HG02759 (cell line): ENCODE measurements at regions not wholly inside any gene's neighbourhood (a gene's known extent, or its start where the extent isn't known, plus 50 kb on each side); places are given as distances from the start of the nearest gene placed in this dataset.

Experiments
- ATAC-seq: cut with Tn5 transposase; IDR thresholded peaks from one replicate; pipeline ENCODE4 v1.9.1; 2021; ENCODE audit warnings: mild to moderate bottlenecking, moderate library complexity; ENCODE audit not compliant: unreplicated experiment

GRCh38 chr3:106642161-106642560 is 735.1 kb upstream of the CCDC54 start:
- ATAC-seq = no peak

- no peak for ATAC-seq
Observed at GRCh38 chr3:106643684-106644161, 733.5 kb upstream of the CCDC54 start.

GRCh38 chr3:106673926-106674569 is 703.2 kb upstream of the CCDC54 start:
- ATAC-seq = no peak

GRCh38 chr3:106675451-106675850 is 701.8 kb upstream of the CCDC54 start:
- ATAC-seq = no peak

- ATAC-seq = no peak
Observed at GRCh38 chr3:106678657-106679390, 698.4 kb upstream of the CCDC54 start.

- ATAC-seq = no peak
Observed at GRCh38 chr3:106683953-106684620, 693.2 kb upstream of the CCDC54 start.

- no peak for ATAC-seq
Observed at GRCh38 chr3:106685745-106686144, 691.5 kb upstream of the CCDC54 start.

- ATAC-seq = no peak
Observed at GRCh38 chr3:106687905-106688304, 689.3 kb upstream of the CCDC54 start.

- ATAC-seq = no peak
Observed at GRCh38 chr3:106688464-106688863, 688.8 kb upstream of the CCDC54 start.

GRCh38 chr3:106691476-106691875 is 685.8 kb upstream of the CCDC54 start:
- no peak for ATAC-seq

- ATAC-seq = no peak
Observed at GRCh38 chr3:106692624-106693023, 684.6 kb upstream of the CCDC54 start.

- ATAC-seq = no peak
Observed at GRCh38 chr3:106699122-106699521, 678.1 kb upstream of the CCDC54 start.

GRCh38 chr3:106700981-106701380 is 676.3 kb upstream of the CCDC54 start:
- no peak for ATAC-seq

- no peak for ATAC-seq
Observed at GRCh38 chr3:106703524-106703923, 673.7 kb upstream of the CCDC54 start.

GRCh38 chr3:106707347-106707746 is 669.9 kb upstream of the CCDC54 start:
- no peak for ATAC-seq

- no peak for ATAC-seq
Observed at GRCh38 chr3:106710596-106710995, 666.6 kb upstream of the CCDC54 start.

GRCh38 chr3:106711650-106712049 is 665.6 kb upstream of the CCDC54 start:
- no peak for ATAC-seq

- no peak for ATAC-seq
Observed at GRCh38 chr3:106714400-106714799, 662.8 kb upstream of the CCDC54 start.

- ATAC-seq = no peak
Observed at GRCh38 chr3:106715286-106715685, 662.0 kb upstream of the CCDC54 start.

- no peak for ATAC-seq
Observed at GRCh38 chr3:106717178-106717780, 660.0 kb upstream of the CCDC54 start.

- ATAC-seq = no peak
Observed at GRCh38 chr3:106719077-106719476, 658.2 kb upstream of the CCDC54 start.
